Glutamatergic neuron (in vitro differentiated cells): ENCODE measurements at regions not wholly inside any gene's neighbourhood (a gene's known extent, or its start where the extent isn't known, plus 50 kb on each side); places are given as distances from the start of the nearest gene placed in this dataset.

ENCODE experiments used
- DNase-seq: peaks from one replicate; pipeline ENCODE4 v3.0.0; 2022
- H3K27ac Mint-ChIP-seq: one replicate; pipeline ENCODE4 v1.8.0; 2020; ENCODE audit warnings: mild to moderate bottlenecking, mixed read lengths, inconsistent platforms; ENCODE audit not compliant: unreplicated experiment
- H3K27me3 Mint-ChIP-seq: one replicate; pipeline ENCODE4 v1.8.0; 2020; ENCODE audit warnings: mild to moderate bottlenecking, moderate library complexity, mixed read lengths, inconsistent platforms; ENCODE audit not compliant: unreplicated experiment
- H3K36me3 Mint-ChIP-seq: one replicate; pipeline ENCODE4 v1.8.0; 2020; ENCODE audit warnings: mild to moderate bottlenecking, mixed read lengths, inconsistent platforms; ENCODE audit not compliant: unreplicated experiment
- H3K4me1 Mint-ChIP-seq: one replicate; pipeline ENCODE4 v1.8.0; 2020; ENCODE audit warnings: mild to moderate bottlenecking, low read depth, mixed read lengths, inconsistent platforms; ENCODE audit not compliant: unreplicated experiment
- H3K4me3 Mint-ChIP-seq: one replicate; pipeline ENCODE4 v1.8.0; 2020; ENCODE audit warnings: mild to moderate bottlenecking, mixed read lengths, inconsistent platforms; ENCODE audit not compliant: unreplicated experiment
- H3K9me3 Mint-ChIP-seq: one replicate; pipeline ENCODE4 v1.8.0; 2020; ENCODE audit warnings: mild to moderate bottlenecking, moderate library complexity, mixed read lengths, inconsistent platforms; ENCODE audit not compliant: unreplicated experiment
- CTCF ChIP-seq: fragments of 200-600 bp; sonication (generic); IDR thresholded peaks from one replicate; pipeline ENCODE4 v1.5.0; 2021; ENCODE audit not compliant: partially characterized antibody, unreplicated experiment

- Mint-ChIP-seq H3K4me3 (no peak overlapping the region), H3K9me3 (no peaks in the 10 kb centered on the region), H3K27ac (no peak overlapping the region), H3K36me3 (no peaks in the 10 kb centered on the region), H3K27me3 (no peaks in the 10 kb centered on the region), H3K4me1 (peaks cover 5% of the 10 kb centered on the region)
- no peak for TF ChIP-seq CTCF
- no peak for DNase-seq
Measured at GRCh38 chr13:59532405-59532804, 631.3 kb downstream of the DIAPH3 start.

GRCh38 chr13:59533561-59534555 is 629.9 kb downstream of the DIAPH3 start:
- H3K27ac Mint-ChIP-seq = no peak overlapping the region
- H3K4me3 Mint-ChIP-seq = no peak overlapping the region
- peaks cover under 1% of the 10 kb centered on the region for H3K9me3 Mint-ChIP-seq
- no peak for DNase-seq
- peaks cover 5% of the 10 kb centered on the region for H3K4me1 Mint-ChIP-seq
- H3K27me3 Mint-ChIP-seq = no peaks in the 10 kb centered on the region
- H3K36me3 Mint-ChIP-seq = no peaks in the 10 kb centered on the region
- no peak for TF ChIP-seq CTCF

DNA sequence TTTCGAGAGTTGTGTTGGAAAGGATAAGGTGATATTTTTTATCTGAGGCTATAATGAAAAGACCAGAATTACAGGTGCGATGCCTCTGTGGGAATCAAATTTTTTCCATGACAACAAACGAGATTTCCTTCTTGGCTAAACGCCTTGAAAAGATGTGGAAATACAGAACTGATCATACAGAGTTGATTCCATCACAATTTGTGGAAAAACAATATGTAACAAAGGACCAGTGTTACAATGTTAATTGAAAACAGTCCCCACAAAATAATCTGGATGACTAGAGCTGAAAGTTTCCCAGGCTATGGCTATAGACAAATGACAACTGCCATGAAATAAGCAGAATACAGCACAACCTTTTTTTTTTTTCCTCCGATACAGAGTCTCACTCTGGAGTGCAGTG is 628.9 kb downstream of the DIAPH3 start:
- Mint-ChIP-seq H3K27me3 (no peaks in the 10 kb centered on the region), H3K36me3 (no peaks in the 10 kb centered on the region), H3K4me3 (no peak overlapping the region), H3K9me3 (peaks cover 1% of the 10 kb centered on the region), H3K4me1 (peaks cover 5% of the 10 kb centered on the region), H3K27ac (no peak overlapping the region)
- TF ChIP-seq CTCF = no peak
- DNase-seq = no peak

DNA sequence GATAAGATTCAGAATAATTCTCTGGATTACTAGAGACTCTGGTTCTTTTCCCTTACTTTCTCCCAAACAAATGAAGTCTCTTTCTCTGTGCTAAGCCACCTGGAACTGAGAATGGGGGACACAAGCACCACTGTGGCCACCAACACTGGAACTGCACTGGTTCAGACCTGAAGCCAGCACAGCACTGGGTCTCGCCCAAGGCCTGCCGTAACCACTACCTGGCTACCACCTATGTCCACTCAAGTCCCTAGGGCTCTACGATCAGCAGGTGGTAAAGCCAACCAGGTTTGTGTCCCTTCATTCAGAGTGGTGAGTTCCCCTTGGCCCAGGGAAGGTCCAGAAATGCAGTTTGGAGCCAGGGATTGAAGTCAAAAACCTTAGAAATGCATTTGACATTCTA is 626.2 kb downstream of the DIAPH3 start:
- DNase-seq = no peak
- Mint-ChIP-seq H3K27me3 (no peaks in the 10 kb centered on the region), H3K4me3 (no peak overlapping the region), H3K9me3 (peaks cover 1% of the 10 kb centered on the region), H3K36me3 (no peaks in the 10 kb centered on the region), H3K4me1 (peaks cover 9% of the 10 kb centered on the region), H3K27ac (no peak overlapping the region)
- TF ChIP-seq CTCF = no peak

DNA sequence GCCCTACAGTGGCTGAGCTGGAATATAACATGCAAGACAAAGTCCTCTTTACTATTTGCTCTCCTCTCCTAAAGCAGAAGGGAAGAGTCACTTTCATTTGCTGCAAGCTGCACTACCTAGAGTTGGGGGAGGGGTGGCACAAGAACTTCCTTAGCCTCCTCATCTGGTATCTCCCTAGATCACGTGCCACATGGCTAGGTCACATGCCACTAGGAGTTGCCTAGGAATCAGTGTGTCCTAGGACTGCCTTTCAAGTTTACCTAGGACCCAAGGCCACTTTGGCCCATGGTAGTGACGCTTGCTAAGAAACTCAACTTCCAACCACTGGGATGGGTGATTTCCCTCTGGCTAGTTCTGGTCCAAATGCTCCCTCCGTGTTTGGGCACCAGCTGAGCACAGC is 625.2 kb downstream of the DIAPH3 start:
- Mint-ChIP-seq H3K9me3 (peaks cover 1% of the 10 kb centered on the region), H3K27ac (no peak overlapping the region), H3K4me3 (no peak overlapping the region), H3K27me3 (no peaks in the 10 kb centered on the region), H3K4me1 (peaks cover 11% of the 10 kb centered on the region), H3K36me3 (no peaks in the 10 kb centered on the region)
- no peak for TF ChIP-seq CTCF
- DNase-seq = no peak
